Eye (tissue), 1 donor: ENCODE measurements at regions not wholly inside any gene's neighbourhood (a gene's known extent, or its start where the extent isn't known, plus 50 kb on each side); places are given as distances from the start of the nearest gene placed in this dataset.
"Not testable (repeated sequence)": the region's sequence is repeated elsewhere in the genome, so short reads cannot be mapped to it uniquely, and the experiment has no call there.

Experiments
- DNase-seq: peaks from one replicate; pipeline ENCODE4 v3.0.0-alpha.2; 2015

GRCh38 chr16:61421111-61421510 is 615.1 kb downstream of the CDH8 start:
- peak; percentile 11 for DNase-seq

- DNase-seq: no peak
These were observed 616.4 kb downstream of the CDH8 start for GRCh38 chr16:61419791-61420190.

GRCh38 chr16:61418802-61419201 is 617.4 kb downstream of the CDH8 start:
- DNase-seq: not testable (repeated sequence)

GRCh38 chr16:61415126-61415525 is 621.1 kb downstream of the CDH8 start:
- peak; percentile 7 for DNase-seq

GRCh38 chr16:61413021-61413420 is 623.2 kb downstream of the CDH8 start:
- DNase-seq: peak; percentile 96

GRCh38 chr16:61412562-61412961 is 623.7 kb downstream of the CDH8 start:
- no peak for DNase-seq

- DNase-seq: no peak
These were observed 626.6 kb downstream of the CDH8 start for GRCh38 chr16:61409604-61410003.

GRCh38 chr16:61403386-61403785 is 632.9 kb downstream of the CDH8 start:
- no peak for DNase-seq

- DNase-seq: no peak
These were observed 644.3 kb downstream of the CDH8 start for GRCh38 chr16:61391896-61392295.

GRCh38 chr16:61390965-61391637 is 645.1 kb downstream of the CDH8 start:
- no peak for DNase-seq

- DNase-seq: peak; percentile 61
These were observed 650.7 kb downstream of the CDH8 start for GRCh38 chr16:61385392-61386071.

GRCh38 chr16:61382435-61382834 is 653.8 kb downstream of the CDH8 start:
- DNase-seq: peak; percentile 34

GRCh38 chr16:61379311-61379710 is 656.9 kb downstream of the CDH8 start:
- no peak for DNase-seq

GRCh38 chr16:61374071-61374470 is 662.2 kb downstream of the CDH8 start:
- DNase-seq: no peak

GRCh38 chr16:61371881-61372280 is 664.4 kb downstream of the CDH8 start:
- DNase-seq: no peak

- DNase-seq: no peak
These were observed 664.9 kb downstream of the CDH8 start for GRCh38 chr16:61371388-61371787.

GRCh38 chr16:61370564-61370963 is 665.7 kb downstream of the CDH8 start:
- no peak for DNase-seq

- no peak for DNase-seq
These were observed 670.2 kb downstream of the CDH8 start for GRCh38 chr16:61366006-61366405.

GRCh38 chr16:61364990-61365389 is 671.2 kb downstream of the CDH8 start:
- DNase-seq: no peak

- DNase-seq: no peak
These were observed 673.7 kb downstream of the CDH8 start for GRCh38 chr16:61362585-61362984.

- no peak for DNase-seq
These were observed 691.4 kb downstream of the CDH8 start for GRCh38 chr16:61344791-61345190.

- no peak for DNase-seq
These were observed 703.8 kb downstream of the CDH8 start for GRCh38 chr16:61332461-61332860.

- DNase-seq: peak; percentile 12
These were observed 712.2 kb downstream of the CDH8 start for GRCh38 chr16:61324044-61324443.

GRCh38 chr16:61323456-61323855 is 712.8 kb downstream of the CDH8 start:
- peak; percentile 4 for DNase-seq

GRCh38 chr16:61320791-61321190 is 715.4 kb downstream of the CDH8 start:
- DNase-seq: no peak
